ENCODE measurements at regions not wholly inside any gene's neighbourhood (a gene's known extent, or its start where the extent isn't known, plus 50 kb on each side); places are given as distances from the start of the nearest gene placed in this dataset.
A peak's percentile ranks its signal among the peaks of the same experiment; 100 is the strongest.
"Not testable (repeated sequence)": the region's sequence is repeated elsewhere in the genome, so short reads cannot be mapped to it uniquely, and the experiment has no call there.

- DNase-seq (ENCODE audit: low read depth), result not testable (repeated sequence)
Measured at GRCh38 chr16:21487956-21488355, 111.4 kb upstream of the METTL9 start.

- DNase-seq (ENCODE audit: low read depth), result not testable (repeated sequence)
Measured at GRCh38 chr16:21499046-21499445, 100.3 kb upstream of the METTL9 start.

GRCh38 chr16:21501223-21501868 lies 98.0 kb upstream of the METTL9 start:
- peak; percentile 64 for DNase-seq (ENCODE audit: low read depth)

GRCh38 chr16:21501869-21502667 lies 97.3 kb upstream of the METTL9 start:
- peak; percentile 89 for DNase-seq (ENCODE audit: low read depth)

- not testable (repeated sequence) for DNase-seq (ENCODE audit: low read depth)
Measured at GRCh38 chr16:21503574-21503920, 95.8 kb upstream of the METTL9 start.

- DNase-seq (ENCODE audit: low read depth), result not testable (repeated sequence)
Measured at GRCh38 chr16:21503941-21504832, 95.2 kb upstream of the METTL9 start.

GRCh38 chr16:21505751-21506520 lies 93.4 kb upstream of the METTL9 start:
- not testable (repeated sequence) for DNase-seq (ENCODE audit: low read depth)

- DNase-seq (ENCODE audit: low read depth), result not testable (repeated sequence)
Measured at GRCh38 chr16:21506857-21507456, 92.4 kb upstream of the METTL9 start.

GRCh38 chr16:21507631-21508305 lies 91.6 kb upstream of the METTL9 start:
- not testable (repeated sequence) for DNase-seq (ENCODE audit: low read depth)

- not testable (repeated sequence) for DNase-seq (ENCODE audit: low read depth)
Measured at GRCh38 chr16:21508661-21509436, 90.5 kb upstream of the METTL9 start.

GRCh38 chr16:21509437-21510086 lies 89.8 kb upstream of the METTL9 start:
- not testable (repeated sequence) for DNase-seq (ENCODE audit: low read depth)

- not testable (repeated sequence) for DNase-seq (ENCODE audit: low read depth)
Measured at GRCh38 chr16:21510869-21511255, 88.5 kb upstream of the METTL9 start.

- DNase-seq (ENCODE audit: low read depth), result not testable (repeated sequence)
Measured at GRCh38 chr16:21511315-21512210, 87.8 kb upstream of the METTL9 start.

- DNase-seq (ENCODE audit: low read depth), result not testable (repeated sequence)
Measured at GRCh38 chr16:21512280-21513192, 86.8 kb upstream of the METTL9 start.

GRCh38 chr16:21513337-21513741 lies 86.0 kb upstream of the METTL9 start:
- DNase-seq (ENCODE audit: low read depth), result not testable (repeated sequence)

GRCh38 chr16:21513812-21514473 lies 85.4 kb upstream of the METTL9 start:
- not testable (repeated sequence) for DNase-seq (ENCODE audit: low read depth)

GRCh38 chr16:21514474-21514840 lies 84.9 kb upstream of the METTL9 start:
- not testable (repeated sequence) for DNase-seq (ENCODE audit: low read depth)
